WTC11 (cell line): ENCODE measurements at regions not wholly inside any gene's neighbourhood (a gene's known extent, or its start where the extent isn't known, plus 50 kb on each side); places are given as distances from the start of the nearest gene placed in this dataset.

Source experiments
- ATAC-seq: fragments of 200-7000 bp; cut with Tn5 transposase; 2 replicates; pipeline ENCODE4 v1.10.0; 2021; ENCODE audit warnings: mild to moderate bottlenecking, moderate library complexity
- CTCF ChIA-PET: fragments of 300-600 bp; sonication (Branson Sonifier 250); formaldehyde crosslinking; loops from one replicate; lab custom pipeline; 2021; ENCODE audit warnings: antibody characterized with exemption; lab: Charles Lee
- POLR2A ChIA-PET: fragments of 350-600 bp; sonication (Branson Sonifier 250); formaldehyde crosslinking; loops from one replicate; lab custom pipeline; 2021; ENCODE audit warnings: antibody characterized with exemption; lab: Charles Lee
- DNase-seq: peaks from one replicate; pipeline ENCODE4 v3.0.0; 2021; ENCODE audit warnings: low spot score
- H3K27ac Mint-ChIP-seq: 2 replicates; pipeline ENCODE4 v1.8.0; 2021; ENCODE audit warnings: mixed read lengths
- H3K27me3 Mint-ChIP-seq: 2 replicates; pipeline ENCODE4 v1.8.0; 2021; ENCODE audit warnings: low read depth, mild to moderate bottlenecking, moderate library complexity, mixed read lengths
- H3K36me3 Mint-ChIP-seq: 2 replicates; pipeline ENCODE4 v1.8.0; 2021; ENCODE audit warnings: mixed read lengths
- H3K4me1 Mint-ChIP-seq: 2 replicates; pipeline ENCODE4 v1.8.0; 2022; ENCODE audit warnings: mixed read lengths
- H3K4me3 Mint-ChIP-seq: 2 replicates; pipeline ENCODE4 v1.8.0; 2021; ENCODE audit warnings: mild to moderate bottlenecking, moderate library complexity, mixed read lengths
- H3K9me3 Mint-ChIP-seq: 2 replicates; pipeline ENCODE4 v1.8.0; 2021; ENCODE audit warnings: mixed read lengths
- AR ChIP-seq: fragments of 250-450 bp; sonication (Bioruptor Pico); IDR thresholded peaks from 2 replicates; pipeline ENCODE4 v1.9.0; 2021; ENCODE audit warnings: mild to moderate bottlenecking
- CREM ChIP-seq: sonication (generic); formaldehyde crosslinking; IDR thresholded peaks from 2 replicates; pipeline ENCODE4 v1.8.1; 2022; ENCODE audit warnings: mild to moderate bottlenecking, missing genetic modification reagents, moderate library complexity
- ELF4 ChIP-seq: sonication (generic); formaldehyde crosslinking; IDR thresholded peaks from 2 replicates; pipeline ENCODE4 v1.8.1; 2022; ENCODE audit warnings: low read depth, mild to moderate bottlenecking, moderate library complexity, missing genetic modification reagents
- FOXJ3 ChIP-seq: sonication (generic); formaldehyde crosslinking; IDR thresholded peaks from 2 replicates; pipeline ENCODE4 v1.9.0; 2021; ENCODE audit warnings: missing genetic modification reagents, mild to moderate bottlenecking, borderline replicate concordance
- FOXK1 ChIP-seq: sonication (generic); formaldehyde crosslinking; IDR thresholded peaks from 2 replicates; pipeline ENCODE4 v1.8.0; 2022; ENCODE audit warnings: mild to moderate bottlenecking, moderate library complexity, missing genetic modification reagents
- GABPB1 ChIP-seq: sonication (generic); formaldehyde crosslinking; IDR thresholded peaks from 2 replicates; pipeline ENCODE4 v1.8.1; 2023; ENCODE audit warnings: mild to moderate bottlenecking, missing genetic modification reagents
- IRF1 ChIP-seq: sonication (generic); formaldehyde crosslinking; IDR thresholded peaks from 2 replicates; pipeline ENCODE4 v1.8.0; 2023; ENCODE audit warnings: missing genetic modification reagents
- JUN ChIP-seq: sonication (generic); formaldehyde crosslinking; IDR thresholded peaks from 2 replicates; pipeline ENCODE4 v1.8.0; 2023; ENCODE audit warnings: mild to moderate bottlenecking, missing genetic modification reagents
- NFE2L1 ChIP-seq: sonication (generic); formaldehyde crosslinking; IDR thresholded peaks from 2 replicates; pipeline ENCODE4 v1.8.1; 2023; ENCODE audit warnings: missing genetic modification reagents
- TCF7 ChIP-seq: sonication (generic); formaldehyde crosslinking; IDR thresholded peaks from 2 replicates; pipeline ENCODE4 v1.8.0; 2022; ENCODE audit warnings: mild to moderate bottlenecking, low read depth, missing genetic modification reagents, moderate library complexity
- TEAD1 ChIP-seq: sonication (generic); formaldehyde crosslinking; IDR thresholded peaks from 2 replicates; pipeline ENCODE4 v1.8.0; 2022; ENCODE audit warnings: mild to moderate bottlenecking, missing genetic modification reagents
- USF1 ChIP-seq: sonication (generic); formaldehyde crosslinking; IDR thresholded peaks from 2 replicates; pipeline ENCODE4 v1.8.0; 2022; ENCODE audit warnings: mild to moderate bottlenecking, missing genetic modification reagents
- ZMAT4 ChIP-seq: fragments of 250-450 bp; sonication (Bioruptor Pico); IDR thresholded peaks from 2 replicates; pipeline ENCODE4 v1.9.0; 2021; ENCODE audit warnings: mild to moderate bottlenecking
- ZNF425 ChIP-seq: fragments of 250-450 bp; sonication (Bioruptor Pico); conservative IDR thresholded peaks from 2 replicates; pipeline ENCODE4 v1.9.0; 2021; ENCODE audit warnings: mild to moderate bottlenecking
- TF ChIP-seq, protein P1 (sequence below): sonication (generic); formaldehyde crosslinking; IDR thresholded peaks from 2 replicates; pipeline ENCODE4 v1.8.1; 2023; ENCODE audit warnings: mild to moderate bottlenecking, missing genetic modification reagents
- TF ChIP-seq, protein P2 (sequence below): fragments of 250-450 bp; sonication (Bioruptor Pico); IDR thresholded peaks from 2 replicates; pipeline ENCODE4 v2.1.2; 2022; ENCODE audit warnings: mild to moderate bottlenecking, moderate library complexity
- TF ChIP-seq, protein P3 (sequence below): sonication (generic); formaldehyde crosslinking; IDR thresholded peaks from 2 replicates; pipeline ENCODE4 v1.8.0; 2022; ENCODE audit warnings: mild to moderate bottlenecking, missing genetic modification reagents
- TF ChIP-seq, protein P4 (sequence below): sonication (generic); formaldehyde crosslinking; IDR thresholded peaks from 2 replicates; pipeline ENCODE4 v1.8.1; 2023; ENCODE audit warnings: mild to moderate bottlenecking, missing genetic modification reagents
- TF ChIP-seq, protein P5 (sequence below): sonication (generic); formaldehyde crosslinking; conservative IDR thresholded peaks from 2 replicates; pipeline ENCODE4 v1.8.1; 2022; ENCODE audit warnings: mild to moderate bottlenecking, missing genetic modification reagents

GRCh38 chr16:48972236-48972635 is 309.4 kb downstream of the CBLN1 start:
- TF ChIP-seq JUN (CRISPR knock-in tag), result no peak
- TF ChIP-seq, protein P1, sequence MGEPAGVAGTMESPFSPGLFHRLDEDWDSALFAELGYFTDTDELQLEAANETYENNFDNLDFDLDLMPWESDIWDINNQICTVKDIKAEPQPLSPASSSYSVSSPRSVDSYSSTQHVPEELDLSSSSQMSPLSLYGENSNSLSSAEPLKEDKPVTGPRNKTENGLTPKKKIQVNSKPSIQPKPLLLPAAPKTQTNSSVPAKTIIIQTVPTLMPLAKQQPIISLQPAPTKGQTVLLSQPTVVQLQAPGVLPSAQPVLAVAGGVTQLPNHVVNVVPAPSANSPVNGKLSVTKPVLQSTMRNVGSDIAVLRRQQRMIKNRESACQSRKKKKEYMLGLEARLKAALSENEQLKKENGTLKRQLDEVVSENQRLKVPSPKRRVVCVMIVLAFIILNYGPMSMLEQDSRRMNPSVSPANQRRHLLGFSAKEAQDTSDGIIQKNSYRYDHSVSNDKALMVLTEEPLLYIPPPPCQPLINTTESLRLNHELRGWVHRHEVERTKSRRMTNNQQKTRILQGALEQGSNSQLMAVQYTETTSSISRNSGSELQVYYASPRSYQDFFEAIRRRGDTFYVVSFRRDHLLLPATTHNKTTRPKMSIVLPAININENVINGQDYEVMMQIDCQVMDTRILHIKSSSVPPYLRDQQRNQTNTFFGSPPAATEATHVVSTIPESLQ, result no peak
- ChIA-PET CTCF (interaction anchor here (1.0 kb wide), 1 partner anchor 376 kb away, joined by 3 read pairs; no protein-coding TSS in a partner anchor), POLR2A (interaction anchor here (0.6 kb wide), 1 partner anchor 367 kb away, joined by 5 read pairs; no protein-coding TSS in a partner anchor)
- no peaks in the 10 kb centered on the region for H3K36me3 Mint-ChIP-seq
- ATAC-seq (no peak), DNase-seq (no peak)
- peaks cover 6% of the 10 kb centered on the region for H3K27me3 Mint-ChIP-seq
- no peak overlapping the region for H3K27ac Mint-ChIP-seq
- H3K9me3 Mint-ChIP-seq, result no peaks in the 10 kb centered on the region
- H3K4me3 Mint-ChIP-seq, result no peak overlapping the region
- H3K4me1 Mint-ChIP-seq, result peaks cover 5% of the 10 kb centered on the region

- DNase-seq, result no peak
- no peaks in the 10 kb centered on the region for H3K36me3 Mint-ChIP-seq
- CTCF ChIA-PET, result interaction anchor here (1.0 kb wide), 1 partner anchor 377 kb away, joined by 3 read pairs; no protein-coding TSS in a partner anchor
- no peak overlapping the region for H3K27ac Mint-ChIP-seq
- POLR2A ChIA-PET, result interaction anchor here (0.8 kb wide), 1 partner anchor 14 kb away, joined by 4 read pairs; no protein-coding TSS in a partner anchor
- H3K4me1 Mint-ChIP-seq, result peaks cover 5% of the 10 kb centered on the region
- TF ChIP-seq ZMAT4 (no peak), AR (CRISPR knock-in tag) (no peak), CREM (CRISPR knock-in tag) (no peak), NFE2L1 (CRISPR knock-in tag) (no peak), USF1 (CRISPR knock-in tag) (no peak), TCF7 (CRISPR knock-in tag) (no peak), IRF1 (CRISPR knock-in tag) (no peak), GABPB1 (CRISPR knock-in tag) (no peak), ZNF425 (no peak), FOXK1 (CRISPR knock-in tag) (no peak), FOXJ3 (CRISPR knock-in tag) (no peak), ELF4 (no peak), JUN (CRISPR knock-in tag) (no peak), TEAD1 (no peak)
- TF ChIP-seq, protein P2, sequence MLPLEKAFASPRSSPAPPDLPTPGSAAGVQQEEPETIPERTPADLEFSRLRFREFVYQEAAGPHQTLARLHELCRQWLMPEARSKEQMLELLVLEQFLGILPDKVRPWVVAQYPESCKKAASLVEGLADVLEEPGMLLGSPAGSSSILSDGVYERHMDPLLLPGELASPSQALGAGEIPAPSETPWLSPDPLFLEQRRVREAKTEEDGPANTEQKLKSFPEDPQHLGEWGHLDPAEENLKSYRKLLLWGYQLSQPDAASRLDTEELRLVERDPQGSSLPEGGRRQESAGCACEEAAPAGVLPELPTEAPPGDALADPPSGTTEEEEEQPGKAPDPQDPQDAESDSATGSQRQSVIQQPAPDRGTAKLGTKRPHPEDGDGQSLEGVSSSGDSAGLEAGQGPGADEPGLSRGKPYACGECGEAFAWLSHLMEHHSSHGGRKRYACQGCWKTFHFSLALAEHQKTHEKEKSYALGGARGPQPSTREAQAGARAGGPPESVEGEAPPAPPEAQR (CRISPR knock-in tag), result no peak
- TF ChIP-seq, protein P3, sequence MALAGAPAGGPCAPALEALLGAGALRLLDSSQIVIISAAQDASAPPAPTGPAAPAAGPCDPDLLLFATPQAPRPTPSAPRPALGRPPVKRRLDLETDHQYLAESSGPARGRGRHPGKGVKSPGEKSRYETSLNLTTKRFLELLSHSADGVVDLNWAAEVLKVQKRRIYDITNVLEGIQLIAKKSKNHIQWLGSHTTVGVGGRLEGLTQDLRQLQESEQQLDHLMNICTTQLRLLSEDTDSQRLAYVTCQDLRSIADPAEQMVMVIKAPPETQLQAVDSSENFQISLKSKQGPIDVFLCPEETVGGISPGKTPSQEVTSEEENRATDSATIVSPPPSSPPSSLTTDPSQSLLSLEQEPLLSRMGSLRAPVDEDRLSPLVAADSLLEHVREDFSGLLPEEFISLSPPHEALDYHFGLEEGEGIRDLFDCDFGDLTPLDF (CRISPR knock-in tag), result no peak
- TF ChIP-seq, protein P4, sequence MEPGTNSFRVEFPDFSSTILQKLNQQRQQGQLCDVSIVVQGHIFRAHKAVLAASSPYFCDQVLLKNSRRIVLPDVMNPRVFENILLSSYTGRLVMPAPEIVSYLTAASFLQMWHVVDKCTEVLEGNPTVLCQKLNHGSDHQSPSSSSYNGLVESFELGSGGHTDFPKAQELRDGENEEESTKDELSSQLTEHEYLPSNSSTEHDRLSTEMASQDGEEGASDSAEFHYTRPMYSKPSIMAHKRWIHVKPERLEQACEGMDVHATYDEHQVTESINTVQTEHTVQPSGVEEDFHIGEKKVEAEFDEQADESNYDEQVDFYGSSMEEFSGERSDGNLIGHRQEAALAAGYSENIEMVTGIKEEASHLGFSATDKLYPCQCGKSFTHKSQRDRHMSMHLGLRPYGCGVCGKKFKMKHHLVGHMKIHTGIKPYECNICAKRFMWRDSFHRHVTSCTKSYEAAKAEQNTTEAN (CRISPR knock-in tag), result no peak
- TF ChIP-seq, protein P5, sequence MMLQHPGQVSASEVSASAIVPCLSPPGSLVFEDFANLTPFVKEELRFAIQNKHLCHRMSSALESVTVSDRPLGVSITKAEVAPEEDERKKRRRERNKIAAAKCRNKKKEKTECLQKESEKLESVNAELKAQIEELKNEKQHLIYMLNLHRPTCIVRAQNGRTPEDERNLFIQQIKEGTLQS (CRISPR knock-in tag), result no peak
- no peak for ATAC-seq
- no peak overlapping the region for H3K4me3 Mint-ChIP-seq
- no peaks in the 10 kb centered on the region for H3K9me3 Mint-ChIP-seq
- H3K27me3 Mint-ChIP-seq, result peaks cover 9% of the 10 kb centered on the region
Observed at GRCh38 chr16:48971571-48972077, 310.0 kb downstream of the CBLN1 start.
